ENCODE measurements at regions not wholly inside any gene's neighbourhood (a gene's known extent, or its start where the extent isn't known, plus 50 kb on each side); places are given as distances from the start of the nearest gene placed in this dataset.

GRCh38 chr4:23956601-23957364 lies 66.9 kb upstream of the PPARGC1A start:
- no peak overlapping the region for H3K9ac ChIP-seq (replicated peaks; ENCODE audit: extremely low read depth, insufficient read depth, low read length)
- no peak overlapping the region for H3K27ac ChIP-seq (ENCODE audit: insufficient read depth, low read depth, low read length)
- H3K9me3 ChIP-seq (replicated peaks; ENCODE audit: control insufficient read depth, insufficient read depth, low read length) = peaks cover 2% of the 10 kb centered on the region
- H3K9me1 ChIP-seq (replicated peaks; ENCODE audit: control insufficient read depth, extremely low read depth, insufficient read depth, low read length) = no peaks in the 10 kb centered on the region
- H3K4me3 ChIP-seq (replicated peaks in 1 of 3; ENCODE audit: insufficient read depth in 1 of 3, low read depth in 1 of 3, low read length in 3 of 3) = no peak overlapping the region
- no peaks in the 10 kb centered on the region for H3K4me1 ChIP-seq (ENCODE audit: control insufficient read depth, extremely low read depth, insufficient read depth, low read length)
- intact Hi-C loops (cut with micrococcal nuclease) (no loop called here), dilution Hi-C loops (cut with MboI; ENCODE audit: extremely low pct_ligation_motif_present, low sequenced_read_pairs) (no loop called here)
- H4K20me1 ChIP-seq (replicated peaks; ENCODE audit: control insufficient read depth, extremely low read depth, insufficient read depth, low read length) = no peaks in the 10 kb centered on the region
- no TSS peak for BruUV-seq (replicated peaks)
- no peaks in the 10 kb centered on the region for H3K36me3 ChIP-seq (ENCODE audit: control insufficient read depth in 2 of 2, extremely low read depth in 1 of 2, insufficient read depth in 2 of 2, low read length in 2 of 2)
- no peak overlapping the region for H3K4me2 ChIP-seq (ENCODE audit: insufficient read depth, low read length)
- no peaks in the 10 kb centered on the region for H3K79me2 ChIP-seq (ENCODE audit: control insufficient read depth, insufficient read depth, low read length)
- no peak for DNase-seq (ENCODE audit: low read depth, low spot score)
- TF ChIP-seq POLR2AphosphoS5 (IDR thresholded peaks at IDR 0.05; ENCODE audit: insufficient read depth, low read depth, low read length) (no peak), FOS (IDR thresholded peaks at IDR 0.05; ENCODE audit: borderline replicate concordance, insufficient read depth, low read length) (no peak), CTCF (IDR thresholded peaks at IDR 0.05; ENCODE audit: extremely low read depth in 1 of 2, insufficient read depth in 1 of 2, low read depth in 1 of 2, low read length in 2 of 2) (no peak), MYC (IDR thresholded peaks at IDR 0.05; ENCODE audit: low read depth, low read length) (no peak), GATA2 (IDR thresholded peaks at IDR 0.05; ENCODE audit: insufficient read depth, insufficient read length, low read depth, low read length) (no peak), JUN (IDR thresholded peaks at IDR 0.05; ENCODE audit: borderline replicate concordance, insufficient read depth, insufficient read length, low read depth) (no peak), MAX (IDR thresholded peaks at IDR 0.05; ENCODE audit: insufficient read depth, insufficient read length) (no peak), EZH2 (IDR thresholded peaks at IDR 0.05; ENCODE audit: borderline replicate concordance, low read depth, low read length, severe bottlenecking) (no peak), POLR2A (IDR thresholded peaks at IDR 0.05; ENCODE audit: low read depth, low read length) (no peak)
- H3K27me3 ChIP-seq (ENCODE audit: control insufficient read depth in 2 of 2, insufficient read depth in 2 of 2, low read length in 2 of 2) = no peaks in the 10 kb centered on the region
- ChIA-PET CTCF (interaction anchor here (0.8 kb wide), 1 partner anchor 15 kb away, joined by 3 read pairs; no protein-coding TSS in a partner anchor), POLR2A (no interaction called here)
- H2AFZ ChIP-seq (ENCODE audit: low read depth, low read length) = no peak overlapping the region
- no peak for FAIRE-seq

All from endothelial cell of umbilical vein (primary cell).